Nephron progenitor cell (in vitro differentiated cells): ENCODE measurements at regions not wholly inside any gene's neighbourhood (a gene's known extent, or its start where the extent isn't known, plus 50 kb on each side); places are given as distances from the start of the nearest gene placed in this dataset.

ENCODE experiments used
- DNase-seq: peaks from one replicate; pipeline ENCODE4 v3.0.0; 2021
- H3K27ac Mint-ChIP-seq: 2 replicates; pipeline ENCODE4 v1.8.0; 2021; ENCODE audit warnings: mild to moderate bottlenecking, moderate library complexity, mixed read lengths
- H3K27me3 Mint-ChIP-seq: 2 replicates; pipeline ENCODE4 v1.8.0; 2021; ENCODE audit warnings: mild to moderate bottlenecking, low read depth, mixed read lengths; ENCODE audit not compliant: poor library complexity
- H3K36me3 Mint-ChIP-seq: 2 replicates; pipeline ENCODE4 v1.8.0; 2021; ENCODE audit warnings: low read depth, mixed read lengths
- H3K4me1 Mint-ChIP-seq: 2 replicates; pipeline ENCODE4 v1.8.0; 2021; ENCODE audit warnings: mixed read lengths
- H3K4me3 Mint-ChIP-seq: 2 replicates; pipeline ENCODE4 v1.8.0; 2021; ENCODE audit warnings: mild to moderate bottlenecking, moderate library complexity, mixed read lengths
- H3K9me3 Mint-ChIP-seq: 2 replicates; pipeline ENCODE4 v1.8.0; 2021; ENCODE audit warnings: mild to moderate bottlenecking, moderate library complexity, mixed read lengths
- TF ChIP-seq, protein P1 (sequence below): fragments of 200-600 bp; sonication (generic); IDR thresholded peaks from 2 replicates; pipeline ENCODE4 v1.5.0; 2021; ENCODE audit warnings: antibody characterized with exemption

DNA sequence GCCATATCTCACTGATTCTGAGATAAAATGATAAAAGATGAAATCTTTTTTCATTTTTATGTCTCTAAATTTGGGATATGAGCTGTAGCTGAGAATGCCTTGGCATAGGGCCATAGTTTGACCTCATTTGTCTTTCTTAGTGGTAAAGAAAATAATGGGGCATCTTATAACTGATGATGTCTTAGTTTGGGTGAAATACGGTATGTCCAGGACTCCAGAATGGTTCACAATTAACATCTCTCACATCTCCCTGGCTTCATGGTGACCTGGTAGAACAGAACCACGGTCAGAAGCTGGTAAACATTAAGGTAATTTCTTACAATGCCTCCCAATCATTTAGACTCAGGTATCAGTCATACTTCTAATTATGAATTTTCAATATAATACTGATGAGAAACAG, 250.8 kb downstream of the MAT2B start:
- peaks cover 7% of the 10 kb centered on the region for H3K27me3 Mint-ChIP-seq
- no peaks in the 10 kb centered on the region for H3K9me3 Mint-ChIP-seq
- no peak for DNase-seq
- H3K36me3 Mint-ChIP-seq, result no peaks in the 10 kb centered on the region
- H3K27ac Mint-ChIP-seq, result no peak overlapping the region
- no peaks in the 10 kb centered on the region for H3K4me1 Mint-ChIP-seq
- TF ChIP-seq, protein P1, sequence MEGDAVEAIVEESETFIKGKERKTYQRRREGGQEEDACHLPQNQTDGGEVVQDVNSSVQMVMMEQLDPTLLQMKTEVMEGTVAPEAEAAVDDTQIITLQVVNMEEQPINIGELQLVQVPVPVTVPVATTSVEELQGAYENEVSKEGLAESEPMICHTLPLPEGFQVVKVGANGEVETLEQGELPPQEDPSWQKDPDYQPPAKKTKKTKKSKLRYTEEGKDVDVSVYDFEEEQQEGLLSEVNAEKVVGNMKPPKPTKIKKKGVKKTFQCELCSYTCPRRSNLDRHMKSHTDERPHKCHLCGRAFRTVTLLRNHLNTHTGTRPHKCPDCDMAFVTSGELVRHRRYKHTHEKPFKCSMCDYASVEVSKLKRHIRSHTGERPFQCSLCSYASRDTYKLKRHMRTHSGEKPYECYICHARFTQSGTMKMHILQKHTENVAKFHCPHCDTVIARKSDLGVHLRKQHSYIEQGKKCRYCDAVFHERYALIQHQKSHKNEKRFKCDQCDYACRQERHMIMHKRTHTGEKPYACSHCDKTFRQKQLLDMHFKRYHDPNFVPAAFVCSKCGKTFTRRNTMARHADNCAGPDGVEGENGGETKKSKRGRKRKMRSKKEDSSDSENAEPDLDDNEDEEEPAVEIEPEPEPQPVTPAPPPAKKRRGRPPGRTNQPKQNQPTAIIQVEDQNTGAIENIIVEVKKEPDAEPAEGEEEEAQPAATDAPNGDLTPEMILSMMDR, result no peak
- H3K4me3 Mint-ChIP-seq, result no peak overlapping the region

DNA sequence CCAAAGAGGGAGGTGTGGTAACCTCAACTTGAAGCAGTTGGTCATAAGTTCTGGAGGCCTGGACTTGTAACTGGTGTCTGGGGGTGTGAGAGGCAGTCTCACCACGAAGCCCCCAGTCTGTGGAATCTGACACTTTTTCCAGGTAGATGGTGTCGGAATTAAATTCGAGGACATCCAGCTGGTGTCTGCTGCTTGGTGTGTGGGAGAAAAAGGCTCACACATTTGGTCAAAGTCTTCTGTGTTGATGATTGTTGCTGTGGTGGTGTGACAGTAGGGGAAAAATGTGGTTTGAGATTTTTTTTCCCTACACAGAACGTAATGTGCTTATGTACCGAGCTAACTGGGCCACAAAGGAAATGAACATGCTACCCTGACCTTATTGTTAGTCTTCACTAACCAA, 251.9 kb downstream of the MAT2B start:
- TF ChIP-seq, protein P1, result no peak

DNA sequence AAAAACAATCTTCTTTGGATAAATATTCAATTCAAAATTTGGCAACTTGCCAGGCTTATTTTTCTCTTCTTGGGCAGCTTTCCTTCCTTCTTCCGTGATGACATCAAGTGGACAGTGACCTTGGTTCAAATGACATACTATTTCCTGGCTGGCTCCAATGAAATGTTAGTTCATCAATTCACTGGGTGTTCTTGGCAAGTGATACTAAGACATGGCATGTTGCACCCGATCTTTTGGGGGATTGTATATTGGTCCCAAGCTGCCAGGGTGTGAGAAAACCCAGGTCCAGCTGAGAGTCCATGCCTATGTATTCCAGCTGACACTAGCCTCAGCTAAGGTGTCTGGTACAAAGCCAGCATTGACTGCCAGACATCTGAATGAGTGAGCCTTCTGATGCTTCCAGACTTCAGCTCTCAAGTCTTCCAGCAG, 252.9 kb downstream of the MAT2B start:
- Mint-ChIP-seq H3K9me3 (no peaks in the 10 kb centered on the region), H3K36me3 (no peaks in the 10 kb centered on the region), H3K27ac (no peak overlapping the region), H3K4me3 (no peak overlapping the region), H3K4me1 (no peaks in the 10 kb centered on the region), H3K27me3 (peaks cover 10% of the 10 kb centered on the region)
- TF ChIP-seq, protein P1, result no peak
- DNase-seq, result no peak

More for the DNA sequence above, 251.9 kb downstream of the MAT2B start:
- DNase-seq, result no peak
- no peak overlapping the region for H3K27ac Mint-ChIP-seq
- H3K27me3 Mint-ChIP-seq, result peaks cover 10% of the 10 kb centered on the region
- no peaks in the 10 kb centered on the region for H3K9me3 Mint-ChIP-seq
- no peak overlapping the region for H3K4me3 Mint-ChIP-seq
- no peaks in the 10 kb centered on the region for H3K4me1 Mint-ChIP-seq
- no peaks in the 10 kb centered on the region for H3K36me3 Mint-ChIP-seq

DNA sequence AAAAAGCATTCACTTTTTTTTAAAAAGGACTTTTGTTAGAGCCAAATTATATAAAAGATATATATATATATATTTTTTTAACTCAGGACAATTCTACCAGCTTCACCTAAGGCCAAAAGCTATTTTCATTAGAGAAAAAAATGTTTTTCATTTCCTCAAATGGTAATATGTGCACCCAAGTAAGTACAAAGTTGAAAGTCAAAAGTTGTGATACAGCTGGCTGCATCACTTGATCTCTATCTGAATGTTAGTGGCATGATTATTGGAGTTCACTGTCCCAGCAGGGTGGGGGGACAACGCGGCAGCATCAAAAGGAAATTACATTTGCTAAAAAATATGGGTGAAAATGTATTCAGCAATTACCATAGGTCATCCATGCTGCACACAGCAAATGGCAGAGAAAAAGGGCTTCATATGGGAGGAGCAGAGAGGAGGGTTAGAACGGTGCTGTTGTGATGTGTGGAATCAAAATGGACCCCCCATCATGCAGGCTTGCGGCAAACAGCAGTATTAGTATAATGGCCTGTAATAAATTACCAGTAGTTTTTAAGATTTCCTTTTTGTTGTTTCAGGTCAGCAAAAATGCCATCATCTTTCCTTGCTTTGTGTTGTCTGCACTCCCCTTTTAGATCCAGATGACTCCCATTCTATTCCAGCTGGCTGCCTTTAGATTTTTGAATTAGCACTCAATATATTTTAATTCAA, 253.7 kb downstream of the MAT2B start:
- peaks cover 13% of the 10 kb centered on the region for H3K27me3 Mint-ChIP-seq
- TF ChIP-seq, protein P1, result no peak
- H3K36me3 Mint-ChIP-seq, result no peaks in the 10 kb centered on the region
- H3K27ac Mint-ChIP-seq, result no peak overlapping the region
- H3K9me3 Mint-ChIP-seq, result no peaks in the 10 kb centered on the region
- H3K4me1 Mint-ChIP-seq, result no peaks in the 10 kb centered on the region
- H3K4me3 Mint-ChIP-seq, result no peak overlapping the region
- no peak for DNase-seq

DNA sequence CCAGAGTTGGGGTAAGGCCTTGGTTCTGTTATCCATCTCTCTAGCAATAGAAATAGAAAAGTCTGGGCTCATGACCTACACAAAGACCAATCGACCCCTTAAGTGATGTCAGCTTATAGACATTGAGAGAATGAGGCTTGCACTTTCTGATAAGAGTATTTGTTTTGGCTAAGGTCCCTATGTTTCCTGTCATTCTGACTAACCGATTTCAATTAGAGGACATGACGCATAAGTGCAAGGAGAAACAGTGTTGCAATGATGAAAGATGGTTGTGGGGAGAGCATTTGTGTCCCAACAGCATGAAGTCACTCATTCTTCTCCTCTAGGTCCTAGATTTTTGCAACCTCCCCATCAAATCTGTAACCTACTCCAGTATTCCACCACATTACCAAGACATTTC, 255.1 kb downstream of the MAT2B start:
- TF ChIP-seq, protein P1, result no peak
- Mint-ChIP-seq H3K9me3 (no peaks in the 10 kb centered on the region), H3K27ac (no peak overlapping the region), H3K4me1 (no peaks in the 10 kb centered on the region), H3K36me3 (no peaks in the 10 kb centered on the region), H3K27me3 (peaks cover 10% of the 10 kb centered on the region), H3K4me3 (no peak overlapping the region)
- no peak for DNase-seq
